ENCODE measurements at regions not wholly inside any gene's neighbourhood (a gene's known extent, or its start where the extent isn't known, plus 50 kb on each side); places are given as distances from the start of the nearest gene placed in this dataset.

GRCh38 chr9:75644649-75645048, 245.8 kb upstream of the PCSK5 start:
- TF ChIP-seq POLR2A (IDR thresholded peaks at IDR 0.05; ENCODE audit: low read depth, low read length) (no peak), POLR2AphosphoS5 (IDR thresholded peaks at IDR 0.05; ENCODE audit: low read depth, low read length) (no peak), TAF1 (IDR thresholded peaks at IDR 0.05; ENCODE audit: borderline replicate concordance, low read depth, low read length) (no peak)

Data from GM12892 (cell line).